Right lobe of liver (tissue), 4 donors: ENCODE measurements at regions not wholly inside any gene's neighbourhood (a gene's known extent, or its start where the extent isn't known, plus 50 kb on each side); places are given as distances from the start of the nearest gene placed in this dataset.

Source experiments
- POLR2A ChIP-seq: fragments of 450-650 bp; IDR thresholded peaks from one replicate; pipeline ENCODE4 v1.6.1; 2017; ENCODE audit warnings: antibody characterized with exemption, mild to moderate bottlenecking
- TF ChIP-seq, protein P1 (sequence below), 4 donors: fragments of 200-600 bp in 3 of 4; fragments of 450-650 bp in 1 of 4; IDR thresholded peaks; one replicate each; pipeline versions ENCODE4 v1.5.1 to v1.8.0; 2016 to 2022; ENCODE audit warnings: antibody characterized with exemption in 4 of 4, mild to moderate bottlenecking in 2 of 4
- donor health status: DM: no; HTN: no; CAD: no.
- donor health status: DM: no; HTN: no; CAD: no.
- donor health status: DM: no; HTN: yes; CAD: no.

DNA sequence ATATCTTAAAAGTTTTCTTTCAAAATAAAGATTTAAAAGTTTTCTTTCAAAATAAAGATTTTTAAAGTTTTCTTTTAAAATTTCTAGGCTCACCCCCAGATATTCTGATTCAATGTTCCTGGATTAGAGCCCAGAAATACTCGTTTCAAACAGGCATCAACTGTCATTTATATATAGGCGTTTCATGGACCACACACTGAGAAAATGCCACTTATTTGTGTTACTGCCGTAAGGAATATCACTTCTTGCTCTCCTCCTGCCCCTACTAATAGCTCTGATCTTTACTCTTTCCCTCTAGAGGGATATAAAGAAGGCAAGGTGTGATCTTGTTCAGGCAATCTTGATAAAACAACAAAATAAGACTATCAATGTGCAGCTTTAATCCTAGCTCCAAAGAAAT lies 1324.1 kb downstream of the CDH8 start:
- TF ChIP-seq, protein P1, sequence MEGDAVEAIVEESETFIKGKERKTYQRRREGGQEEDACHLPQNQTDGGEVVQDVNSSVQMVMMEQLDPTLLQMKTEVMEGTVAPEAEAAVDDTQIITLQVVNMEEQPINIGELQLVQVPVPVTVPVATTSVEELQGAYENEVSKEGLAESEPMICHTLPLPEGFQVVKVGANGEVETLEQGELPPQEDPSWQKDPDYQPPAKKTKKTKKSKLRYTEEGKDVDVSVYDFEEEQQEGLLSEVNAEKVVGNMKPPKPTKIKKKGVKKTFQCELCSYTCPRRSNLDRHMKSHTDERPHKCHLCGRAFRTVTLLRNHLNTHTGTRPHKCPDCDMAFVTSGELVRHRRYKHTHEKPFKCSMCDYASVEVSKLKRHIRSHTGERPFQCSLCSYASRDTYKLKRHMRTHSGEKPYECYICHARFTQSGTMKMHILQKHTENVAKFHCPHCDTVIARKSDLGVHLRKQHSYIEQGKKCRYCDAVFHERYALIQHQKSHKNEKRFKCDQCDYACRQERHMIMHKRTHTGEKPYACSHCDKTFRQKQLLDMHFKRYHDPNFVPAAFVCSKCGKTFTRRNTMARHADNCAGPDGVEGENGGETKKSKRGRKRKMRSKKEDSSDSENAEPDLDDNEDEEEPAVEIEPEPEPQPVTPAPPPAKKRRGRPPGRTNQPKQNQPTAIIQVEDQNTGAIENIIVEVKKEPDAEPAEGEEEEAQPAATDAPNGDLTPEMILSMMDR (IDR thresholded peaks at IDR 0.05), result no peak
- TF ChIP-seq POLR2A, result no peak
